NCI-H2107 (cell line): ENCODE measurements at regions not wholly inside any gene's neighbourhood (a gene's known extent, or its start where the extent isn't known, plus 50 kb on each side); places are given as distances from the start of the nearest gene placed in this dataset.
"Not testable (repeated sequence)": the region's sequence is repeated elsewhere in the genome, so short reads cannot be mapped to it uniquely, and the experiment has no call there.

Source experiments
- DNase-seq: peaks from one replicate; lab custom pipeline; 2025; lab: John Stamatoyannopoulos, UW

DNA sequence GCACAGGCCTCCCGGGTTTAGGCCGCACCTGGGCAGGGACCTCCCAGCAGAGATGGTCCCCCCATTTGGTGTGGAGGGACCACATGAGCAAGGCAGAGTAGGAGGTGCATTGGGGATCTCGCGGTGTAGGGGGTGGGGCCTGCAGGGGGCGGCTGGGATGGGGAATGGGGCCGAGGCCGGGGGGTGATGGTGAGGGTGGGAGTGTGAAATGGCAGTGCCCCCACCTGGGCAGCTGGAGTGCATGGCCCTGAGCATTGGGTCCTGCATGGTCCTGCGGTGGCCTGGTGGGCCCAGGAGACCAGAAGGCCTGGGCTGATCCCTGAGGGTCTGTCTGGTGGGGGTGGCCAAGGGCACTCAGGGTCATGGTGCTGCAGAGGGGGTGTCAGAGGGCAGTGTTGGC, 111.8 kb downstream of the KIF26A start:
- DNase-seq, result no peak

DNA sequence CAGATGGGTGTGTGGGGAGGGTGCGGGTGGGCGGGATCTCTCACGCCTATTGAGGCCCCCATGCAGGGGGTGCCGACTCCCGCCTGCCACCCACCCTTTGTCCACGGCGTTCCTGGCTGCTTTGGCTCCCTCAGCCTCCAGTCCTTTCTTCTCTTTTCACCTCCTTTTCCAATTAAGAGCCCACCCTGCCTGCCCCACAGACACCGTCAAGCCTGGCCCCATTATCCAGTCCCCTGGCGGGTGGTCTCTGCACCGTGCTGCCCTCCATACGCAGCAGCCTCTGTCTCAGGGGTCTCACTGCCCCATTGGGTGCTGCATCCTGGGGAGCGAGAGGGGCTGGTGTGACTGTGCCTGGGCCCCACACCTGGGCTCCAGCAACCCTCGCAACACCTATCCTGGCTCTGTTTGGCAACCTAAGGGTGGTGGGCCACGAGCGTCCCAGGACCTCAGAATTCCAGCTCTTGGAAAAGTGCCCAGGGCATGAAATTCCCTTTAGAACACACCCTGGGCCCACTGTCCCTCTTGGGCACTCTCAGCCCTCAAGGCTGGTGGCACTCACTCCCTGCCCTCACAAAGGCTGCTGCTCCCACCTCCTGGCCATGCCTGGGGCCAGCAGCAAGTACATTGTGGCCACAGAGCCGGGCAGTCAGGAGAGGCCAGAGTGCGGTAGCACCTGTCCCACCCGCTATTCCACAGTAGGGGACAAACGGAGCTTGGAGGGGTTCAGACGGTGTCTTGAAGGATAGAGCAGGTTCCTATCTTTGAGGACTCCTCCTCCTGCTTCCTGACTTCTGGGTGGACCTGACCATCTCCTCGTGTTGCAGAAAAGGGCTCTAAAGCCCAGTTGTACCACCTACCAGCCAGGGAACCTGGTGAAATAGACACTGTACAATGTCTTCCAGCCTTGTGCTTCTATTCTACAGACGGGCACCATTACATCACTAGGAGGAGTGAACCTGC, 114.1 kb downstream of the KIF26A start:
- no peak for DNase-seq

DNA sequence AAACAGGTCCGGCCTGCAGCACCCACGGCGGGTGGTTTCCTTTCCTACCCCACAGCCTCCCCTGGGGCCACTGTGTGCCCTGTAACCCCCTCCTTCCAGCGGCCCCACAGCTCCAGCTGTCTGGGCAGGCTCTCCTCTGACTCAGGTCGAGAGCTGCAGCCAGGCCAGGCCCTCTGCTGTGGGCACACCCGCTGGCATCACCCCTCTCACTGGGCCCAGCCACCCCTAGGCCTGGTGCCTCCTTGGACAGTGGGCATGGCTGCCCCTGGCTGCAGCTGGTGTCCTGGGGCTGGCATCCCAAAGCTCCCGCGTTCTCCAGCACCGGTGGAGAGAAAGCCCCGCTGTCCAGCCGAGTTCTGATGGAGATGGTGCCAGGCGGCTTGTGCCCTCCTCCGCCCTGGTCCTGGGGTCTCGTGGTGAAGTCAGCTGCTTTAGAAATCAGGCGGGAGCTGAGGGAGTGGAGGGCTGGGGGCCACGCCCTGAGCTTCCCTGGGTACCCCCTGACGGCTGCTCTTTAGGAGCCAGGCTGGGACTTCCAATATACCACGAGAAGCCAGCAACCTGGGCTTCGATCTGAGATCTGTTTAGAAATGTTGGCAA, 114.9 kb downstream of the KIF26A start:
- DNase-seq, result no peak

DNA sequence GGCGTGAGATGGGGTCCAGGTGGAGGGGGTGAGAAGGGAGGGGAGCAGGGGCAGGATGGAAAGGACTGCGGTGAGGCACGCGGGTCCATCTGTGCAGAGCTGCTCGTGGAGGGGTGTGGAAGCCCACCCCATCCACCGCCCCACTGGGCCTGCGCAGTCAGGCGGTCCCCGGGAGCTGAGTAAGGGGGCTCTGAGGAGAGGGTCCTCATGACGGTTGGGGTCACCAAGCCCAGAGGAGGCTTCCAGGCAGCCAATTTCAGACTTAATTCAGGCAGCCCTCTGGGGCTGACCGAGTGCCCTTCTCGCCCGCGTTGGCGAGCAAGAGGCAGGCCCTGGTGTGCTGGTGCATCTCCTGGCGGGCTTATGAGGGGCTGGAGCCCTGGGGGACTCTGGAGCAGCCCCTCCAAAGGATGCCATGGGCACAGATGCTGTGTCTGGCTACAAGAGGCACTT, 115.5 kb downstream of the KIF26A start:
- DNase-seq, result no peak

DNA sequence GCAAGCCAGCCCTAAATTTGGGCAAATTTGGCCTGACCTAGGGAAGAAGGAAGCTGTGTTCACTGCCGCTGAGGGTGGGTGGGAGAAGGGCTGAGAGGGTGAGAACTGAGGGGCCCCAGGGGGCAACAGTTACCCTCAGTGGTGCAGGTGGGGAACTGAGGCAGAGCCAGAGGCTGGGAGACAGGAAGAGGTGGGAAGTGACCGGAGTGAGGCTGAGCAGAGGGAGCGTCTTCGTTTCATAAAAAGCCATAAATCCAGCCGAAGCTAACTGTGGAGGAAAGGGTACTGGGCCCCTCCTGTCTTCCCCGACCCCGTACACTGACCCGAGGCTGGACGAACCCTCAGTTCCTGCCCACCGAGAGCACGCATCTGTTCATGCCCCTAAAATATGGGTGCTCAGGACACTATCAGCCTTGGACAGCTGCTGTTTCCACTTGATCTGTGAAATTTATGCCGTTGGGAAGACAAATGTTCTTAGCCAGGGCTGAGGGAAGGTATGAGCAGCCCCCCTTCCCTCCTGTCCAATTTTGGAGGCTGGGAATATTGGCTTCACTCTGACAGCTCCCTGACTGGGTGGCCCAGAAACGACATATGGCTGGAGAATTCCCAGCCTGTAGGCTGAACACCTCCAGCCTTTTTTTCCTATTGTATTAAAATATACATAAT, 116.5 kb downstream of the KIF26A start:
- DNase-seq, result no peak

DNA sequence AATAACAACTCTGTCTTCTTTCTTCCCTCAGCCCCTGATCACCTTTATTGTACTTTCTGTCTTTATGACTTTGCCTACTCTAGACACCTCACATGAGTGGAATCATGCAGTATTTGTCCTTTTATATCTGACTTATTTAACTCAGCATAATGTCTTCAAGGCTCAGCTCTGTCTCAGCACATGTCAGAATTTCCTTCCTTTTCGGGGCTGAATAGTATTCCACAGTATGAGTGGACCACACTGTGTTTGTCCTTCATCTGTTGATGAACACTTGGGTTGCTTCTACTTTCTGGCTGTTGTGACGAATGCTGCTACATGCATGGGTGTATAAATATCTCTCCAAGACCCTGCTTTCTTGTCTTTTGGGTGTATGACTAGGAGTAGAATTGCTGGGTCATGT, 117.6 kb downstream of the KIF26A start:
- no peak for DNase-seq

DNA sequence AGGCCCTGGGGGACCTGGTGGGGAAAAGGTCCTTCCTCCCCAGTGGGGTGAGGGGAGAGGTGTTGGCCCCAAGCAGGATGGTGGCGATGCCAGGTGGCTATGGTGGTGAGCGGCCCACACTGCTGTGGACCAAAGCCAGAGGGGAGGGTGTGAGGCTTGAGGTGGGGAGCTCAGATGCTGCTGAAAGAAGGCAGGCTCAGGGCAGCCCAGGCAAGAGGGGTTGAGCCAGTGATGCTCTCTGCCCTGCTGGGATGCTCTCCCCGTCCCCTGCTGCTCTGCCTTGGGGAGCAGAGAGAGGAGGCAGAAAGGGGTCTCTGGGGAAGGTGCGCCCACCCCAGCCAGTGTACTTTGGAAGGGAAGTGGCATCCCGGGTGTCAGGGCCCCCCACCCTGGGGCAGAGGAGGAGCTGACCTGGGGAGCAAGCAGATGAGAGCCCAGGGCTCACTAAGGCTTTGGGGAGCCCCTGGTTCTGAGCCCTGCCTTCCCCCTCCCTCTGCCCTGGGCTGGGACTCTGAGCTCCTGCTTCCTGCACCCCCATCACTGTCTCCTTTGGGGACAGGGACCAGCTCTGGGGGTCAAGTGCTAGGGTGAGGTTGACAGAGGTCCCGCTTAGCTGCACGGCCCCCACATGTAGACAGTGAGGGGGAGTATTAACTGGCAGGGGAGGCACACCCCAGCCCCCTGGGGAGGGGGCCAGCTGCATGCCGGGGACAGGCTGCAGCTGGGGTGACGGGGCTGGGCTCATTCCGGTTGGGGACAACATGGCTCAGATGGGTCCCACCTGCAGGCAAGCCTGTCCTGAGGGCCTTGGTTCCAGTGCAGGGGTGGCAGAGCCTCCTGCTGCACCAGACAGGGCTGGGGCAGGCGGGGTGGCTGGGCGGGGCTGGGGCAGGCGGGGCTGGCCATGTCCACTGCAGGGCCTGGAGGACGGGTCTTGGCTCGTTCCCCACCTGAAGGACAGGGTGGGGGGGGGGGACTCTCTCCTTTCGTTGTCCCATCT, 124.4 kb downstream of the KIF26A start:
- no peak for DNase-seq

DNA sequence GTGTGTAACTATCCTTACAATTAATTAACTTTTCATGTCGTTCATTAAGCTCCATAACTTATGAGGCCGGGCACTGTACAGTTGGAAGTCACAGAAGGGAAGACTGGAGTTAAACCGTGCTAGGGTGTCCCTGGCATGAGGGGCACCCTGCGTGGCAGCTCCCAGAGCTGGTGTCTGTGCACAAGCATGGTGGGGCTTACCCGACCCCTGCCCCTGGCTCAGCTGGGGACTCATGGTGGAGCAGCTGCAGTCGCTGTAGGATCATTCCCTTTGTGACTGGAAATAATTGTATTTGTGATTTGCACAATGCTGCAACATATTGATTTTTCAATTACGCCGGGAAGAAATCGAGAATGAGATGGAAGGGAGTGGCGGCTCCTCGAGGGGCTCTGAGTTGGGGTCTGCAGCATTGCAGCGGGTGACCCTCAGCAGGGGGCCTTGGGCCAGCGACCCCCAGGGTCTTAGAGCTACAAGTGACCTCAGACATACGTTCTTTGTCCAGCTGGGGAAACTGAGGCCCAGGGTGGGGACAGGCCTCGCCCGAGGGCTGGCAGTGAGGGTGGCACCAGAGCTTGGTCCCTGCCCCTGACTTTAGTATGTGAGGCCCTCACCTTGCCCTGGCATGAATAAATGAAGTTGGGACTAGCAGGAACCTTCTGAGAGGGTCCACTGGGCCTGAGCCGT, 125.4 kb downstream of the KIF26A start:
- no peak for DNase-seq

DNA sequence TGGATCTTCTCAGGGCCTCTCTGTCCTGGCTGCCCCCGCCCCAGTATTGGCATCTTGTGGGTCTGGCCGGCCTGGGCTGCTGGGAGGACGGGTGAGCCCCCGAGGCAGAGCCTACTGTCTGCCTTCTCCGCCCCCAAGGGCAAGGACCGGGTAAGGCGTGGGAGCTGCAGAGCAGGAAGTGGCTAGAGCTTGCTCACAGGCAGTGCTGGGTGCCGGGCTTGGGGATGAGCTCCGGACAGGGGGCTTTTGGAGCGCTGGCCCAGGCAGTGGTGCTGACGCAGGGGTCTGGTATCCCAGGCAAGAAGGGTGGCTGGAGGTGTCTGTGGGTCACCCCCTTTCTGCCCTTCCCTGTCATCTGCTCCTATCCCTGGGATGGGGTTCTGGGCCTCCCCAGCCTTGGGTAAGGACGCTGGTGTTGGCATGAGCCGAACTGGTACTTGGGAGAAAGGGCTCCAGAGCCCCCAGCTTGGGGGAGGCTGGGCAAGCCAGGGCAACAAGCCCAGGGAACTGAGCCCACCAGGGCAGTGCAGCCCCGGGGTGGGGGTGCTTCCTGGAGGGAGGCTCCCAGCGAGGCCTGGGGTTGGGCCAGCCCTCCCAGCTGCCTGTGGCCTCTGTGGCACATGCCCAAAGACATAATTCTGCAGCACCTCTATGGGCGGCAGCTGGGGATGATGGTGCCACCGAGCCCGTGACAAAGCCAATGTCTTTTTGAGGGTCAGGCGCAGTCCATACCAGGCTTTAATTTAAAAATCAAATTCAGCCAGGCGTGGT, 126.3 kb downstream of the KIF26A start:
- no peak for DNase-seq

DNA sequence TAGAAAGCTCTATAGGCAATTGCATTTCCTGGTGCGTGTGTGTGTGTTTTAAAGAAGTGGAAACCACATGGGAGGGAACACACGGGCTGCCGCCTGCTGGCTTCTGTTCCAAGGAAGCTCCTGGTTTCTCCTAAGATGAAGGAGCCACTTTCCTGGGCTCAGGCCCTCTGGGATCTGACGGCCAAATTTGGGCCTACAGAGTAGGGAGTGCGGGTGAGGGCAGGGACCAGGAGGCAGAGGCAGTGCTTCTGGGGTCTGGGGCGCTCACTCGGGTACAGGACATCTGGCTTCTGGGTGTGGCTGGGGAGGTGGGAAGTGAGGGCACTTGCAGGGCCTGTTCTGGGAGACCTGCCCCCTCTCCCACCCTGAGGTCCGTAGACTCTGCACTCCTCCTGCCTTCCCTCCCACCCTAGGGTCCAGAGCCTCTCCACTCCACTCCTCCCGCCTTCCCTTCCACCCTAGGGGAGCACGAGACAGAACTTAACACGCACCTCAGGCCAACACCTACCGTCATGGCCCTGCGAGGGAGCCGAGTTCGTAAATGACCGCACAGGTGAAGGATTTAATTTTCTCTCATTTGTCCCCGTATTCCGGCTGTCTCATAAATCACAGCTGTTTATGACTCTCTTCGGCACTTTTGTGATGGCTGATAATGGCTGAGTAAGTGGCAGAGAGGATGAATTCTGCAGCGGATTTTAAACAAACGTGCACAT, 127.7 kb downstream of the KIF26A start:
- no peak for DNase-seq

DNA sequence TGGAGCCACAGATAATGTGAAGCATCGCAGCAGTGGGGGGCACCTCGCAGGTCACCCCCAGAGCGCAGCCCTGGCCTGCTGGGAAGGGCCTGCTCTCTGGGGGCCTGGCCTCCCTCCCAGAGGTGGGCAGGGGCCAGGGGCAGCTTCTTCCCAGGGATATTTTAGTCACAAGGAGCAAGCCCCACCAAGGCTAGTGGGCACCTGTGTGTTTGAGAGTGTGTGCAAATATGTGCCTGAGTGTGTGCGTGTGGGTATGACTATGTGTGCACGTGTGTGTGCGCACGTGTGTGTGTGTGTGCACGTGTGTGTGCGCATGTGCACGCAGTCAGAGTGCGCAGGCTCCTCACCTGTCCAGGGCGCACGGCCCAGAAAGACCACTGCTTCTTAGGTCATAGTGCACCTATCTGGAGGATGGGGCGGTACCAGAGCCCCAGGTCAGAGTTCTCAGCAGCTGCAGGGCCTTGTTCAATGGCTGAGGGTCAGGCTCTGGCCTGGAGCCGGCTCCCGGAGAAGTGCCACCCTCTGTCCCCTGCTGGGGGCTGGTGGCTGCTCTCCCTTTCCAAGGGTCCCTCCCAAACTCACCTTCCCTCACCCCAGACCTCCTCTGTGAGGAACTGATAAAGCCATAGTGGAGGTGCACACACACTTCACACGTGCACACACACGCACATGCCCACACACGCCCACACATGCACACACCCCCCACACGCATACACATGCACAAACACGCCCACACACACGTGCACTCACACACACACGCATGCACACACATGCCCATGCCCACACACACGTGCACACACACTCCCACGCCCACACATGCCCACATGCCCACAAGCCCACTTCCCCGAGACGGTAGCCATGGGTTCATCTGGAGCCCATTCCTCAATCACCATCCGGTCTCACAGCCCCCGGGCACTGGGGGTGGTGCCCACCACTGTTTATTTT, 128.5 kb downstream of the KIF26A start:
- DNase-seq, result no peak

DNA sequence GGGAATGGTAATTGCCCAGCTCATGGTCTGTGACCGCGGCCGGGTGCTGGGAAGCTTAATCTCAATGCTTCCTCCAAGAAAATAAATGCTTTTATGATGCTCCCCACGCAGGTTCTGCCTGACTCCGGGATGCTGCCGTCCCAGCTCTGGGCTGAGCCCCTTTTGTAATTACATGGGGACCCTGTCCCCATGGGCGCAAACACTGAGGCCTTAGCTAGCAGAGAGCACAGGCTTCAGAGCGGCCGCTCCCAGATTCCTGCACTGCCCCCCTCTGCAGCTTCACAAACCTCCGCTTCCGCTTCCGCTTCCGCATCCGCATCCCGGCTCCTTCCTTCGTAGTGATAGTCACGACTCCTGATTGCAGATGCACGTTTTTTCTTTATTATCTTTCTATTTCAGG, 129.5 kb downstream of the KIF26A start:
- no peak for DNase-seq

DNA sequence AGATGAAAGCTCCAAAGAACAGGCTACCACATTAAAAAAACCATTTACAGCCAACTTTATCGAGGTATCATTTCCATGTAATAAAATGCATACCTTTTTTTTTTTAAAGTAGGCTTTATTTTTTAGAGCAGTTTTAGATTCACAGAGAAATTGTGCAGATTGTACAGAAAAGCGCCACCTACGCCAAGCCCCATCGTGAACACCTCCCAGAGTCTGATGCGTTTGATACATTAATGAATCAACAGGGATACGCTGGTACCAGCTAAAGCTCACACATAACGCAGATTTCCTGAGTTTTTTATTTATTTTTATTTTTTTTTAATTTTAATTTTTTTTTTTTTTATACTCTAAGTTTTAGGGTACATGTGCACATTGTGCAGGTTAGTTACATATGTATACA, 129.9 kb downstream of the KIF26A start:
- no peak for DNase-seq

DNA sequence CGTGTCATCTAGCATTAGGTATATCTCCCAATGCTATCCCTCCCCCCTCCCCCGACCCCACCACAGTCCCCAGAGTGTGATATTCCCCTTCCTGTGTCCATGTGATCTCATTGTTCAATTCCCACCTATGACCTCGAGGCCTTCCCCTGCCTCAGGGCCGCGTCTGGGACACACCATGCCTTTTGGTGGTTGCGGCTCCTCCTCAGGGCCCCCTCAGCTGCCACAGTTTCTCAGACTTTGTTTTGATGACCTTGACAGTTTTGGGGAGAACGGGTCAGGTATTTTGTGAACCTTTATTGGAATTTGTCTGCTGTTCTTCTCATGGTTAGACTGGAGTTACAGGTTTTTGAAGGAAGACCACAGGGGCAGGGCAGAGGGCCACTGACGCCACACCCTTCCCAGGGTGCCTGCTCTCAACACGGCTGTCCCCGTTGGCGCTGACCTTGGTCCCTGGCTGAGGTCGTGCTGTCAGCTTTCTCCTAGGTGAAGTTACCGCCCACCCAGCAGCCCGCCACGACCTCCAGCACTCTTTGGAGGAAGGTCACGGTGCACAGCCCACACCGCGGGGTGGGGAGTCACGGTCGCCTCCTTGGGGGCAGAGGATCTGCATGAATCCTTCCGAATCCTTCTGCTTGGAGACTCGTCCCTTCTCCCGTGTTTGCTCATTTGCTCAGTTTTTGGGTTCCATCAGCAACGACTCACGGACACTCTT, 130.5 kb downstream of the KIF26A start:
- DNase-seq, result no peak

DNA sequence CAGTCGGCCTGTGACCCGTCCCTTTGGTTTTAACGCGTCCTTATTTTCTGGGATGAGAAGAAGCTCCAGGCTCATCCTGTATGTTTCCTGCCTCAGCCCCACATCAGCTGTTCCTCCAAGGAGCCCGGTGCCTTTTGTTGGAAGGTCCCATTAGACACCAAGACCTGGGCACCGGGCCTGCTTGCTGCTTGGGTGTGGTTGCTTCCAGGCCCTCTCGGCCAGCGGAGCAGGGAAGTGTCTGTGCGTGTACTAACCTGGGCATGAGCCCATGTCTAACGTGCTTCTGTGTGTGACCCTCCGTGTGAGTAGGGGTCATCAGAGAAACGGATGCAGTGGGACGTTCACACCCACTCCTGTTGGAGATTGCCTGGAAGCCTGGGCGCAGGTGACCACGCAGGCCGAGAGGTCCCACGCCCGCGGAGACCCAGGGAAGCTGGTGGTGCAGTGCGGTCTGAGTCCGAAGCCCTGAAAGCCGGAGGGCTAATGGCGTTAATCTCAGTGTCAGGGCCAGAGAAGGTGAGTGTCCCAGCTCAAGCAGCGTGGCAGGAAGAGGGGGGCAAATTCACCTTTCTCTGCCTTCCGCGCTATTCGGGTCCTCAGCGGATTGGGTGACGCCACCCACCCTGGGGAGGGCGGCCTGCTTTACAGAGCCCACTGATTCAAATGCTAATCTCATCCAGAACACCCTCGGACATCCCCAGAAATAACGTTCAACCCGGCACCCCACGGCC, 131.3 kb downstream of the KIF26A start:
- DNase-seq, result not testable (repeated sequence)

DNA sequence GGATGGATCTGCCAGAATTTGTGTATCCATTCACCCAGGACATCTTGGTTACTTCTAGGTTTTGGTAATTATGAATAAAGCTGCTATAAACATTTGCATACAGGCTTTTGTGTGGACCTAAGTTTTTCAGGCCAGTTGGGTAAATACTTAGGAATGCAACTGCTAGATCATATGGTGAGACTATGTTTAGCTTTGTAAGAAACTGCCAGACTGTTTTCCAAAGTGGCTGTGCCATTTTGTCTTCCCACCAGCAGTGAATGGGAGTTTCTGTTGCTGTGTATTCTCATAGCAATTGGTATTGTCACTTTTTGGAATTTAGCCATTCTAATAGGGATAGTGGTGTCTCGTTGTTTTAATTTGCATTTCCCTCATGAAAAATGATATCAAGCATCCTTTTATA, 133.0 kb downstream of the KIF26A start:
- DNase-seq, result no peak

DNA sequence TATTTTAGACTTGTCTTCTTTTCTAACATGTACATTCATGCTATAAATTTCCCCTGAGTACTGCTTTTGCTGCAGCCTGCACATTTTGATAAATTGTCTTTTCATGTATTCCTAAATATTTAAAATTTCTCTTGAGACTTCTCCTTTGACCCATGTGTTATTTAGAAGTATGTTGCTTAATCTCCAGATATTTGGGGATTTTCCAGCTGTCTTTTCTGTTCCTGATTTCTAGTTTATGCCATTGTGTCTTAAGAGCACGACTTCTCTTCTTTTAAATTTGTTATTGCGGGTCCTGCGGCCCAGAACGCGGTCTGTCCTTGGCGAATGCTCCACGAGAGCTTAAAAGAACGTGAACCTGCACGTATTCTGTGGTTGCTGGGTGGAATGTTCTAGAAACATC, 136.4 kb downstream of the KIF26A start:
- DNase-seq, result no peak
